ENCODE measurements at regions not wholly inside any gene's neighbourhood (a gene's known extent, or its start where the extent isn't known, plus 50 kb on each side); places are given as distances from the start of the nearest gene placed in this dataset.

DNA sequence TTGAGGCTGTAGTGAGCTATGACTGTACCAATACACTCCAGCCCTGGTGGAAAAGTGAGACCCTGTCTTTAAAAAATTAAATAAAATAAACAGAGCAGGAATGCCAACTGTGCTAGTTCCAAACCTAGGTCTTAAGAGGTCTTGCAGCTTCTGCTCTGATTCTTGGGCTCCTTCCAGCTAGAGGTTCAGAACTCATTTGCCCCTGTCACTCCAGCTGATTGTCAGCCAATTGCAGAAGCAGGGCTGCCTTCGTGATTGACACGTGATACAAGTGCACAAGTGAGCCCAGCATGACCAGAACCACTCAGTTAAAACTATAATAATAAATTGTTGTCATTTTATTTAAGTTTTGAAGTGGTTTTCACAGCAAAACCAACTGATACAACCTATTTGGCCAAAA lies 298.4 kb downstream of the USP25 start:
- DNase-seq (ENCODE audit: low spot score) = no peak
- Mint-ChIP-seq H3K9me3 (no peaks in the 10 kb centered on the region), H3K27me3 (ENCODE audit: insufficient read depth) (no peaks in the 10 kb centered on the region), H3K4me1 (ENCODE audit: low read depth) (no peaks in the 10 kb centered on the region), H3K36me3 (ENCODE audit: low read depth) (no peaks in the 10 kb centered on the region), H3K4me3 (no peak overlapping the region), H3K27ac (no peak overlapping the region)
- intact Hi-C loops (cut with micrococcal nuclease) = no loop called here

DNA sequence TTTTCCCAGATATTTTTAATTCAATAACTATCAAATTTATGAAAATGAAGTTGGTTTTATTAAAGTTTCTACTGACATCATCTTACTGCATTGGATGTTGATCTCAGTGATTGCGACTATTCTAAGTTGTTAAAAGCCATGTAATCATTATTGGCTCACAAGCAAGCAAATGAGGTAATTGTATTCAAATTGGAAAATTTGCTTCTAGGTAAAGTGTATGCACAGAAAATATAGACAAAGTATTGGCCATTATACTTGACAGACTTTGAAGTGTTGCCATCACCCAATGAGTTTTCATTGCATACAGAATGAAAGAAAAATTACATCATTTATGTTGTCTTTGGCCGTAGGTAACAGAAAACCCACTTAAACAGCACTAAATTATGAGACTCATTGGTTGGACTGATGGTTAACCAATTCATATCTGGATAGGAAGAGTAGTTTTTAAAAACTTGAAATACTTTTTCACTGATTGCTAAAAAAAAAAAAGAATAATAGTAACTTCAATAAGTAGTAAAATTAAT lies 299.2 kb downstream of the USP25 start:
- Mint-ChIP-seq H3K4me3 (no peak overlapping the region), H3K9me3 (no peaks in the 10 kb centered on the region), H3K27ac (no peak overlapping the region), H3K4me1 (ENCODE audit: low read depth) (no peaks in the 10 kb centered on the region), H3K36me3 (ENCODE audit: low read depth) (no peaks in the 10 kb centered on the region), H3K27me3 (ENCODE audit: insufficient read depth) (no peaks in the 10 kb centered on the region)
- intact Hi-C loops (cut with micrococcal nuclease) = no loop called here
- no peak for DNase-seq (ENCODE audit: low spot score)

GRCh38 chr21:16033193-16033592 lies 303.4 kb downstream of the USP25 start:
- Mint-ChIP-seq H3K27ac (no peak overlapping the region), H3K27me3 (ENCODE audit: insufficient read depth) (peaks cover 4% of the 10 kb centered on the region), H3K4me1 (ENCODE audit: low read depth) (no peaks in the 10 kb centered on the region), H3K4me3 (no peak overlapping the region), H3K36me3 (ENCODE audit: low read depth) (no peaks in the 10 kb centered on the region), H3K9me3 (no peaks in the 10 kb centered on the region)
- intact Hi-C loops (cut with micrococcal nuclease) = no loop called here
- no peak for DNase-seq (ENCODE audit: low spot score)

GRCh38 chr21:16034446-16035190 lies 304.8 kb downstream of the USP25 start:
- H3K4me1 Mint-ChIP-seq (ENCODE audit: low read depth) = no peaks in the 10 kb centered on the region
- DNase-seq (ENCODE audit: low spot score) = no peak
- peaks cover 4% of the 10 kb centered on the region for H3K27me3 Mint-ChIP-seq (ENCODE audit: insufficient read depth)
- H3K36me3 Mint-ChIP-seq (ENCODE audit: low read depth) = no peaks in the 10 kb centered on the region
- no peaks in the 10 kb centered on the region for H3K9me3 Mint-ChIP-seq
- H3K27ac Mint-ChIP-seq = no peak overlapping the region
- H3K4me3 Mint-ChIP-seq = no peak overlapping the region
- intact Hi-C loops (cut with micrococcal nuclease) = no loop called here

DNA sequence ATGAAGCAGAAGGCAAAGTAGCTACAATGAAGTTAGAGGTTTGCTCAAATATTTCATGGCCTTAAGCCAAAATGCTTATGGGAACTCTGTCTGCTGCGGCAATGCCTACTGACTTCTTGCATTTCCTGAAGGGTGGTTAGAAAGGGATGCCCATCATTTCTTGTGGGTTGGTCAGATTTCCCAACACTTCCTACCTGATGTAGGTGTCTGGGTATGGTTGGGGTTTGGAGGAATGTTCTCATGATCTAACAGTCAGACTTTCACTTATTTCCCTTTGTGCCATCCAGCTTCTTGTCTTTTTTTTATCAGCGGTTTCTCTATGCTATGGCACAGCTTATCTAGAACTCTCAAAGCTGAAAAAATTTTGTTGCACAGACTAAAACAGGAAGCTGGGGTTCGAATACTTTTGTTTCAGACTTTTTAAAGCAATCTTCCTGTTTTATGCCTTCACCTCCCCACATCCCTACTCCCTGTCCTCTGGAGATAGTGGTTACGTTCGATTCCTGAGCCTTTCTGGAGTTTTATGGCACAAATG lies 307.7 kb downstream of the USP25 start:
- Mint-ChIP-seq H3K36me3 (ENCODE audit: low read depth) (no peaks in the 10 kb centered on the region), H3K27ac (no peak overlapping the region), H3K9me3 (no peaks in the 10 kb centered on the region), H3K4me1 (ENCODE audit: low read depth) (no peaks in the 10 kb centered on the region), H3K27me3 (ENCODE audit: insufficient read depth) (peaks cover 4% of the 10 kb centered on the region), H3K4me3 (no peak overlapping the region)
- DNase-seq (ENCODE audit: low spot score) = no peak
- intact Hi-C loops (cut with micrococcal nuclease) = no loop called here

DNA sequence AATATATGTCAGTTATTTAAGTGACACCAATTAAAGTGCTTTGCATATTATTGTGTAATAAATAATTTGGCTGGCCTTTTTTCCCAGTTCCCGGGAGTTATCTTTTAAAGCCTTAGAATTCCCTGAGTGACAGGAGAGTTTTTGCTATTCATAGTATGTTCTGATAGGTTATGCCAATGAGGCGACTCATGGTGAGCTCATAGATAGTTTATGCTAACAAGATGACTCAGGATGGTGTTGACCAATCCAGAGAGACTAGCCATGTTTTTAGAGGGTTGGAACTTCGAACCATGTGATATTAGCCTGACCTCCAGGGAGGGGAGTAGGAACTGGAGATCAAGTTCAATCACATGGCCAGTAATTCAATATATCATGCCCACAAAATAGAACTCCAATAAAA lies 310.8 kb downstream of the USP25 start:
- peaks cover 4% of the 10 kb centered on the region for H3K27me3 Mint-ChIP-seq (ENCODE audit: insufficient read depth)
- H3K9me3 Mint-ChIP-seq = no peaks in the 10 kb centered on the region
- no peaks in the 10 kb centered on the region for H3K4me1 Mint-ChIP-seq (ENCODE audit: low read depth)
- DNase-seq (ENCODE audit: low spot score) = no peak
- no peak overlapping the region for H3K4me3 Mint-ChIP-seq
- no peak overlapping the region for H3K27ac Mint-ChIP-seq
- no peaks in the 10 kb centered on the region for H3K36me3 Mint-ChIP-seq (ENCODE audit: low read depth)
- intact Hi-C loops (cut with micrococcal nuclease) = no loop called here

DNA sequence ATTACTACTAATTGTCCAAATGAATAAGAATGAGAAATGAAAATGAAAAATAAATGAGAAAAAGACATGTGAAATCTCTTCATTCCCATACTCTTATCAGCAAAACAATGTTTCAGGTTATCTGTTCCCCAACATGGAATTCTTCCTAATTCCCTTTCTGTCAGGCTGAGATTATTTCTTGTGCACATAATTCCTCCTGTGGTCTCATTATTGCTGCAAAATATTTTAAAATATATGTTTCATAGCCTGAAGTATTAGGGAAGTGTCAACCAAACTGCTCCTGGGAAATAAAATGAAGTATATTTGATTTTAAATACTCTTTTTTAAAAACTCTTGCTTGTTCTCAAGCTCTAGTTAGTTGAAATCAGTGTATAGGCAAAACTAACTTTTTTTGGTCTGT lies 314.9 kb downstream of the USP25 start:
- H3K27ac Mint-ChIP-seq = no peak overlapping the region
- H3K9me3 Mint-ChIP-seq = no peaks in the 10 kb centered on the region
- H3K36me3 Mint-ChIP-seq (ENCODE audit: low read depth) = no peaks in the 10 kb centered on the region
- no peaks in the 10 kb centered on the region for H3K4me1 Mint-ChIP-seq (ENCODE audit: low read depth)
- intact Hi-C loops (cut with micrococcal nuclease) = no loop called here
- H3K27me3 Mint-ChIP-seq (ENCODE audit: insufficient read depth) = no peaks in the 10 kb centered on the region
- DNase-seq (ENCODE audit: low spot score) = no peak
- H3K4me3 Mint-ChIP-seq = no peak overlapping the region

DNA sequence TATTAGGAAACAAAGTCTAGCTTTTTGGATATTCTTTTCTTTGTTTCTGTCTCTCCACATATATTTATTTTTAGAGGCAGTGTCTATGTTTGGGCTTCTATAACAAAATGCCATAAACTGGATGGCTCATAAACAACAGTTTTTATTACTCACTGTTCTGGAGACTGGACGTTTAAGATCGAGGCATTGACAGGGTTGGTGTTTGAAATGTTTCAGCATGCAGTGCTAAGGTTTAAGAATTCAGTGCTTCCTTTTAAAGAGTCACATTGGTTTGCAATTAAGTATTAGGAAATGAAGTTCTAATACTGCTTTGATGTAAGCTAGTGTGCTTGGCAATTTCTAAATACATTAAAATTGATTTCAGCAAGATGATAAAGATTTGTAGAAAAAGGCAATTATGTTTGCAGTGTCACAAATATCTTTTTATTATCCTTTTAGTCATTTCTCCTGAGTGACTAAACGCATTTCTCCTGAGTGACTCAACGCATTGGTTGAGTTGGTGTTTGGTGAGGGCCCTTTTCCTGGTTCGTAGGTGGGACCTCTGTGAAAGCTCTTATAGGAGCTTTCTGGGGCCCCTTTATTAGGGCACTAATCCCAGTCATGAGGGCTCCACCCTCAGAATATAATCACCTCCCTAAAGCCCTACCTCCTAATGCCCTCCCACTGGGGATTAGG lies 317.0 kb downstream of the USP25 start:
- no peaks in the 10 kb centered on the region for H3K36me3 Mint-ChIP-seq (ENCODE audit: low read depth)
- H3K4me1 Mint-ChIP-seq (ENCODE audit: low read depth) = no peaks in the 10 kb centered on the region
- H3K27ac Mint-ChIP-seq = no peak overlapping the region
- no peak overlapping the region for H3K4me3 Mint-ChIP-seq
- no peak for DNase-seq (ENCODE audit: low spot score)
- intact Hi-C loops (cut with micrococcal nuclease) = no loop called here
- H3K27me3 Mint-ChIP-seq (ENCODE audit: insufficient read depth) = no peaks in the 10 kb centered on the region
- H3K9me3 Mint-ChIP-seq = no peaks in the 10 kb centered on the region

- no peaks in the 10 kb centered on the region for H3K9me3 Mint-ChIP-seq
- no peaks in the 10 kb centered on the region for H3K4me1 Mint-ChIP-seq (ENCODE audit: low read depth)
- no peak overlapping the region for H3K4me3 Mint-ChIP-seq
- H3K36me3 Mint-ChIP-seq (ENCODE audit: low read depth) = no peaks in the 10 kb centered on the region
- H3K27me3 Mint-ChIP-seq (ENCODE audit: insufficient read depth) = no peaks in the 10 kb centered on the region
- DNase-seq (ENCODE audit: low spot score) = no peak
- no peak overlapping the region for H3K27ac Mint-ChIP-seq
- intact Hi-C loops (cut with micrococcal nuclease) = no loop called here
Measured at GRCh38 chr21:16047904-16048303, 318.1 kb downstream of the USP25 start.

DNA sequence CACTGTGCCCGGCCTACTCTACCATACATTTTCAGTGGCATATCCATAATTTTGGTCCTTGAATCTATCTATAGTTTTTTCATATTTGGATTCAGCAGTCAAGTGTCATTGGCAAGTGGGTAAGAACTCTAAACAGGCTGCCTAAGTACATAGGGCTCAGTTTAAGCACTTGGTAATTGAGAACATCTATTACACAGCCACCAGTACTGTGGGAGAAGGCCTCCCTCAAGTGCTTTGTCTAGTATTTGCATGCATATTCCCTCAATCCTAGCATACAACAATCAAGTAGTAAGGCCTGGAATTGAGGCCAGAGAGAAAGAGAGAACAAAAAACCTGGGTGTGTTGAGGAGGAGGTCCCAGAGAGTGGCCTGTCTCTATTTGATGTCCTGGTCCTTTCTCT lies 325.2 kb downstream of the USP25 start:
- Mint-ChIP-seq H3K27ac (no peak overlapping the region), H3K27me3 (ENCODE audit: insufficient read depth) (no peaks in the 10 kb centered on the region), H3K4me3 (no peak overlapping the region), H3K9me3 (no peaks in the 10 kb centered on the region), H3K36me3 (ENCODE audit: low read depth) (no peaks in the 10 kb centered on the region), H3K4me1 (ENCODE audit: low read depth) (no peaks in the 10 kb centered on the region)
- no peak for DNase-seq (ENCODE audit: low spot score)
- intact Hi-C loops (cut with micrococcal nuclease) = no loop called here

DNA sequence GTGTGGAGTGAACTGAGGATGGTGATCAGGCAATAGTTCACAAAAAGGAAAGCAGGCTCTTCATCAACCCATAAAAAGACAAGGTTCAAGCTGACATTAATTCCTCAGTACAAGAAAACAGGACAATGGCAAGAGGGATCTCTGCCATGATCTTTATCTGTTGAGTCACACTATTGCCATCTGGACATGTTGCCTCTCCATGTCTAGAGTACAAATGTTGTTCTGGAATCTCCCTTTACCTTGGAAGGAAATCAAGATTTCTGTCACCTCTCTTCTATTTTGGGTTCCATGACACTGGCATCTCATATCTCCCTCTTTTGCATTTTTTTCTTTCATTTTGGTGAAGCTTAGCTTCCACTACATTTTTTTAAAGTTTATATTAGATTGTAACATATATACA lies 329.1 kb downstream of the USP25 start:
- Mint-ChIP-seq H3K4me3 (no peak overlapping the region), H3K9me3 (no peaks in the 10 kb centered on the region), H3K4me1 (ENCODE audit: low read depth) (no peaks in the 10 kb centered on the region), H3K27ac (no peak overlapping the region), H3K36me3 (ENCODE audit: low read depth) (no peaks in the 10 kb centered on the region), H3K27me3 (ENCODE audit: insufficient read depth) (no peaks in the 10 kb centered on the region)
- no peak for DNase-seq (ENCODE audit: low spot score)
- intact Hi-C loops (cut with micrococcal nuclease) = no loop called here

DNA sequence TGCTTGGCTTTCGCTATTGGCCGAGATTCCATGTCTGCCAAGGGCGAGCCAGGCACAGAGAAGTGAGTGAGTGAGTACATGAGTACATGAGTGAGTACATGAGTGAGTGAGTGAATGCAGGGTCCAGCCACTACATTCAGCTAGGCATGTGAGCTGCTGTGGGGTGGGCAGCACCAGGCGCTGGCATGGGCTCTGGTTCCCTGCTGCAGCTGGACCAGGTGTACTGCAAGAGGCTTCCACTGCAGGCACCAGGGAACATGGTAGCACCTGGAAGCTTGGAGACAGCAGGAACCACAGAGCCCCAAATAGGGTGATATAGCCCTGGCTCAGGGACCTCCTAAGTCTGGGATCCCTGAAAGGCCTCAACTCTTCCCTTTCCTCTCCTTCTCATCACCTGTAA lies 330.2 kb downstream of the USP25 start:
- DNase-seq (ENCODE audit: low spot score) = no peak
- H3K27me3 Mint-ChIP-seq (ENCODE audit: insufficient read depth) = no peaks in the 10 kb centered on the region
- no peaks in the 10 kb centered on the region for H3K9me3 Mint-ChIP-seq
- no peak overlapping the region for H3K27ac Mint-ChIP-seq
- H3K36me3 Mint-ChIP-seq (ENCODE audit: low read depth) = no peaks in the 10 kb centered on the region
- intact Hi-C loops (cut with micrococcal nuclease) = no loop called here
- no peaks in the 10 kb centered on the region for H3K4me1 Mint-ChIP-seq (ENCODE audit: low read depth)
- H3K4me3 Mint-ChIP-seq = no peak overlapping the region

DNA sequence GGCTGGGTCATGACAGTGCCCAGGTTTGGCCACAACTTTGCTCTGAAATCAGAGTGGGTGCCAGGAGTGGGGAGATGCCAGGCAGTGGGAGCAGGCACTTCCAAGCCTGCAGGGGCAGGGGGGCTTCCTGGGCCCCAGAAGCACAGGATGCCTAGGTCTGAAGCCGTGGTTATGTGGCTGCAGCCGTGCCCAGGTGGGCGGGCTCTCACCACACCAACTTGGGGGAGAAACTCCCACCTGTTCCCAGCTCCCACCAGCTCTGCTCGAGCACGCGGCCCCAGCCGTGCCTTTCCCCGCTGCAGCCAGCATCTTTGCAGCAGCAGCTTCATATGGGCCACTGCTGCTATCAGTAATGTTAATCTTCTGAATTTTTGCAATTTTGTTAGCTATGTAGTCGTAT lies 331.4 kb downstream of the USP25 start:
- Mint-ChIP-seq H3K27ac (no peak overlapping the region), H3K9me3 (no peaks in the 10 kb centered on the region), H3K27me3 (ENCODE audit: insufficient read depth) (no peaks in the 10 kb centered on the region), H3K4me1 (ENCODE audit: low read depth) (no peaks in the 10 kb centered on the region), H3K4me3 (no peak overlapping the region), H3K36me3 (ENCODE audit: low read depth) (no peaks in the 10 kb centered on the region)
- no peak for DNase-seq (ENCODE audit: low spot score)
- intact Hi-C loops (cut with micrococcal nuclease) = no loop called here

All from activated T-helper 1 cell treated with anti-CD3 and anti-CD28 coated beads, Interleukin-12 subunit alpha, Interleukin-12 subunit beta, Interleukin-2, Interleukin-4 antibody, amounts not matched to agents 30 ng/mL and 10 ng/mL and 1 ng/mL, durations not matched to agents 14 hours and 24 hours and 36 hours (primary cell).